NT2/D1 (cell line): ENCODE measurements at regions not wholly inside any gene's neighbourhood (a gene's known extent, or its start where the extent isn't known, plus 50 kb on each side); places are given as distances from the start of the nearest gene placed in this dataset.

Experiments used
- SUZ12 ChIP-seq: IDR thresholded peaks from 2 replicates; pipeline ENCODE4 v1.6.1; 2011; ENCODE audit not compliant: insufficient read length, insufficient read depth; ENCODE audit errors: extremely low read depth
- YY1 ChIP-seq: IDR thresholded peaks from 2 replicates; pipeline ENCODE4 v1.6.1; 2011; ENCODE audit not compliant: insufficient read length, insufficient read depth
- ZNF274 ChIP-seq: IDR thresholded peaks from 2 replicates; pipeline ENCODE4 v1.6.1; 2011; ENCODE audit warnings: mild to moderate bottlenecking, low read depth, low read length

DNA sequence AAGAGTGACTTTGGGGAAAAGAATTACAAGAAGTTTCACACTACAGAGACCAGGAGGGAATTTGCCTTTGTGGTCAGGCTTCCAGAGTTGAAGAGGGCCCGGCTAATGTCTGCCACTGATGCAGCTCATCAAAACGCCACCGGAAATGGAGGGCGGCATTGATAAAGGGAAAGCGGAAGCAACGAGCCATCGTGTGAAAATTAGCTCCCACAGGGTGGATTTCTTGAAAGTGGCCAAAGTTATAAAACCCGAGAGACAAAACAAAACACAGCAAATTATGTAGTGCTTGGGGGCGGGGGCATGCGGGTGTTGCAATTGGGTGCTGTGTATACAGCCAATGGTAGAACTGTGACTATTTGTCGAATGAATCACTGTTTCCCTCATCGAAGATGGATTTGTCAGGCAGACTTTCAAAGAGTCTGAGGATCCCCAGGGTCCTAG is 113.0 kb downstream of the ADAMTS15 start:
- TF ChIP-seq SUZ12 (no peak), ZNF274 (no peak), YY1 (no peak)
